ENCODE measurements at regions not wholly inside any gene's neighbourhood (a gene's known extent, or its start where the extent isn't known, plus 50 kb on each side); places are given as distances from the start of the nearest gene placed in this dataset.

DNA sequence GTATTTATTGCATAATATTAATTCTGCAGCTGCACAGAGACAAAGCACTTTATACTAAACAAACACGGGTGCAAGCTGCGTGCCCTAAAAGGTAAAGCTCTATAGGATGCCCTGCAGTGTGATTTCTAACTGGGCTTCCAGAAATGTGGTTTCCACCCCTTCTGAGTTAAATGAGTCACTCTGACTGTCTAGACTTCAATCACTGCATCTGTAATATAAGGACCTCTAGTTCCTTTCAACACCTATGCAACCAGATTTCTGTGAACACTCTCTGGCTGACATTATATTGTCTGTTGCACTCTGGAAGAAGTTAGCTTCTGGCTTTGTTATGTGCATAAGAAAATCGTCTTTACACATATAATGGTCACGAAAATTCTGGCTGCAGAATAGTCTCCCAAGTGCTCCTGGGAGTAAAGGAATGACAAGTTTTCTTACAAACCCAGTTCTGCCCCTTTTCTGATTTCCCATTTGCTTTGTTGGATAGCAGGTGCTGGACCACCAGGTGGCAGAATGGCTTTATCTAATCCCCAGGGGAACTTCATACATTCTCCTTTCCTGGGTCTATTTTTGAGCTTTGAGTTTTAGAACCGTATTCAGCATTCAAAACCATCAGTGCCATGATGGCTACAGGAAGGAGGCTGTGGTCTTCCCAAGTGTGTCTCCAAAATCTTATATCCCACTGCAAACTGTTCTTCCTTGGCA lies 842.2 kb downstream of the STIM2 start:
- TF ChIP-seq EZH2 (IDR thresholded peaks at IDR 0.05; ENCODE audit: low read depth, unreplicated experiment) (no peak), EZH2phosphoT487 (IDR thresholded peaks at IDR 0.05; ENCODE audit: unreplicated experiment) (no peak), POLR2AphosphoS5 (IDR thresholded peaks at IDR 0.05; ENCODE audit: low read depth) (no peak), NANOG (IDR thresholded peaks at IDR 0.05; ENCODE audit: borderline replicate concordance) (no peak), CREB1 (CRISPR knock-in tag; IDR thresholded peaks at IDR 0.05; ENCODE audit: low read depth) (no peak), JUNB (IDR thresholded peaks at IDR 0.05; ENCODE audit: unreplicated experiment) (no peak), STAT1 (IDR thresholded peaks at IDR 0.05; ENCODE audit: unreplicated experiment) (no peak)
- TF ChIP-seq, protein P1, sequence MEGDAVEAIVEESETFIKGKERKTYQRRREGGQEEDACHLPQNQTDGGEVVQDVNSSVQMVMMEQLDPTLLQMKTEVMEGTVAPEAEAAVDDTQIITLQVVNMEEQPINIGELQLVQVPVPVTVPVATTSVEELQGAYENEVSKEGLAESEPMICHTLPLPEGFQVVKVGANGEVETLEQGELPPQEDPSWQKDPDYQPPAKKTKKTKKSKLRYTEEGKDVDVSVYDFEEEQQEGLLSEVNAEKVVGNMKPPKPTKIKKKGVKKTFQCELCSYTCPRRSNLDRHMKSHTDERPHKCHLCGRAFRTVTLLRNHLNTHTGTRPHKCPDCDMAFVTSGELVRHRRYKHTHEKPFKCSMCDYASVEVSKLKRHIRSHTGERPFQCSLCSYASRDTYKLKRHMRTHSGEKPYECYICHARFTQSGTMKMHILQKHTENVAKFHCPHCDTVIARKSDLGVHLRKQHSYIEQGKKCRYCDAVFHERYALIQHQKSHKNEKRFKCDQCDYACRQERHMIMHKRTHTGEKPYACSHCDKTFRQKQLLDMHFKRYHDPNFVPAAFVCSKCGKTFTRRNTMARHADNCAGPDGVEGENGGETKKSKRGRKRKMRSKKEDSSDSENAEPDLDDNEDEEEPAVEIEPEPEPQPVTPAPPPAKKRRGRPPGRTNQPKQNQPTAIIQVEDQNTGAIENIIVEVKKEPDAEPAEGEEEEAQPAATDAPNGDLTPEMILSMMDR (conservative IDR thresholded peaks at IDR 0.05; ENCODE audit: low read depth in 2 of 2), result peak; percentile 75 to 78
- TF ChIP-seq, protein P2, sequence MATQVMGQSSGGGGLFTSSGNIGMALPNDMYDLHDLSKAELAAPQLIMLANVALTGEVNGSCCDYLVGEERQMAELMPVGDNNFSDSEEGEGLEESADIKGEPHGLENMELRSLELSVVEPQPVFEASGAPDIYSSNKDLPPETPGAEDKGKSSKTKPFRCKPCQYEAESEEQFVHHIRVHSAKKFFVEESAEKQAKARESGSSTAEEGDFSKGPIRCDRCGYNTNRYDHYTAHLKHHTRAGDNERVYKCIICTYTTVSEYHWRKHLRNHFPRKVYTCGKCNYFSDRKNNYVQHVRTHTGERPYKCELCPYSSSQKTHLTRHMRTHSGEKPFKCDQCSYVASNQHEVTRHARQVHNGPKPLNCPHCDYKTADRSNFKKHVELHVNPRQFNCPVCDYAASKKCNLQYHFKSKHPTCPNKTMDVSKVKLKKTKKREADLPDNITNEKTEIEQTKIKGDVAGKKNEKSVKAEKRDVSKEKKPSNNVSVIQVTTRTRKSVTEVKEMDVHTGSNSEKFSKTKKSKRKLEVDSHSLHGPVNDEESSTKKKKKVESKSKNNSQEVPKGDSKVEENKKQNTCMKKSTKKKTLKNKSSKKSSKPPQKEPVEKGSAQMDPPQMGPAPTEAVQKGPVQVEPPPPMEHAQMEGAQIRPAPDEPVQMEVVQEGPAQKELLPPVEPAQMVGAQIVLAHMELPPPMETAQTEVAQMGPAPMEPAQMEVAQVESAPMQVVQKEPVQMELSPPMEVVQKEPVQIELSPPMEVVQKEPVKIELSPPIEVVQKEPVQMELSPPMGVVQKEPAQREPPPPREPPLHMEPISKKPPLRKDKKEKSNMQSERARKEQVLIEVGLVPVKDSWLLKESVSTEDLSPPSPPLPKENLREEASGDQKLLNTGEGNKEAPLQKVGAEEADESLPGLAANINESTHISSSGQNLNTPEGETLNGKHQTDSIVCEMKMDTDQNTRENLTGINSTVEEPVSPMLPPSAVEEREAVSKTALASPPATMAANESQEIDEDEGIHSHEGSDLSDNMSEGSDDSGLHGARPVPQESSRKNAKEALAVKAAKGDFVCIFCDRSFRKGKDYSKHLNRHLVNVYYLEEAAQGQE (IDR thresholded peaks at IDR 0.05; ENCODE audit: unreplicated experiment), result no peak
- TF ChIP-seq, protein P3, sequence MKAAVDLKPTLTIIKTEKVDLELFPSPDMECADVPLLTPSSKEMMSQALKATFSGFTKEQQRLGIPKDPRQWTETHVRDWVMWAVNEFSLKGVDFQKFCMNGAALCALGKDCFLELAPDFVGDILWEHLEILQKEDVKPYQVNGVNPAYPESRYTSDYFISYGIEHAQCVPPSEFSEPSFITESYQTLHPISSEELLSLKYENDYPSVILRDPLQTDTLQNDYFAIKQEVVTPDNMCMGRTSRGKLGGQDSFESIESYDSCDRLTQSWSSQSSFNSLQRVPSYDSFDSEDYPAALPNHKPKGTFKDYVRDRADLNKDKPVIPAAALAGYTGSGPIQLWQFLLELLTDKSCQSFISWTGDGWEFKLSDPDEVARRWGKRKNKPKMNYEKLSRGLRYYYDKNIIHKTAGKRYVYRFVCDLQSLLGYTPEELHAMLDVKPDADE (IDR thresholded peaks at IDR 0.05), result no peak
